ENCODE measurements at regions not wholly inside any gene's neighbourhood (a gene's known extent, or its start where the extent isn't known, plus 50 kb on each side); places are given as distances from the start of the nearest gene placed in this dataset.

DNA sequence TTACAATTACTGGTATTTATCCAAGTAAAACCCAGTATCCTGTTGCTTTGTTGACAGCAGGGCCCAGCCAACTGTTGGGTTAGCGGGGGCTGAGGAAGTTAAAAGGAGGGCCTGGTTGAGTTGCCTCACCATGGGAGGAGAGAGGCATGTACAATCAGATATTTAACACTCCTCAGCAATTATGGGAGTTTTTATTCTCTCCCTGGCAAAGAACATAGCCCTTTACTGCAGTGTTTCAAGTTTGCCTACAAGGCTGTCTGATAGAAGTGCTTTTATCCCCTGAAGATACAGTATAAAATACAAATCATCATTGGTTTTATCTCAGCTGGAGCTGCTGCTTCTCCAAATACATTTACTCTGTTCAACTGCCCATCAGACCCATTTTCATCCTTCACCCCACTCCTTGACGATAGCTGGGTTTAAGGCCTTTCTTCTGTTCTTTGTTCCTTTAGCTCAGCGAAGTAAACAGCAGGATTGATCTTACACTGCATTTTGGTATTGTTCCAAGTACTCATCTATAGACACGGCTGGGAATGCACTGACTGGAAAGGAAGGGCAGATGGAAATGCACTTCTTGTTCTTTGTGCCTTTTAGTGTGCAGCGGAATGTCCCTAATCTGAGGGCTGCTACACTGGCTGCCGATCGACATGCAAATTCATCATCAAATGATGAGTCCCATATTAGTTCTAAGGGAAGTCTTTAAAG, 402.5 kb upstream of the SPRED2 start:
- TF ChIP-seq, protein P1, sequence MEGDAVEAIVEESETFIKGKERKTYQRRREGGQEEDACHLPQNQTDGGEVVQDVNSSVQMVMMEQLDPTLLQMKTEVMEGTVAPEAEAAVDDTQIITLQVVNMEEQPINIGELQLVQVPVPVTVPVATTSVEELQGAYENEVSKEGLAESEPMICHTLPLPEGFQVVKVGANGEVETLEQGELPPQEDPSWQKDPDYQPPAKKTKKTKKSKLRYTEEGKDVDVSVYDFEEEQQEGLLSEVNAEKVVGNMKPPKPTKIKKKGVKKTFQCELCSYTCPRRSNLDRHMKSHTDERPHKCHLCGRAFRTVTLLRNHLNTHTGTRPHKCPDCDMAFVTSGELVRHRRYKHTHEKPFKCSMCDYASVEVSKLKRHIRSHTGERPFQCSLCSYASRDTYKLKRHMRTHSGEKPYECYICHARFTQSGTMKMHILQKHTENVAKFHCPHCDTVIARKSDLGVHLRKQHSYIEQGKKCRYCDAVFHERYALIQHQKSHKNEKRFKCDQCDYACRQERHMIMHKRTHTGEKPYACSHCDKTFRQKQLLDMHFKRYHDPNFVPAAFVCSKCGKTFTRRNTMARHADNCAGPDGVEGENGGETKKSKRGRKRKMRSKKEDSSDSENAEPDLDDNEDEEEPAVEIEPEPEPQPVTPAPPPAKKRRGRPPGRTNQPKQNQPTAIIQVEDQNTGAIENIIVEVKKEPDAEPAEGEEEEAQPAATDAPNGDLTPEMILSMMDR (IDR thresholded peaks at IDR 0.05) = no peak
- no peak for TF ChIP-seq EZH2 (IDR thresholded peaks at IDR 0.05; ENCODE audit: borderline replicate concordance, insufficient read depth, low read depth, low read length, poor library complexity, severe bottlenecking)
- no peaks in the 10 kb centered on the region for H3K9me3 ChIP-seq (ENCODE audit: control extremely low read depth in 1 of 3, control insufficient read depth in 2 of 3, insufficient read depth in 1 of 3, low read length in 2 of 3)
- H2AFZ ChIP-seq (ENCODE audit: insufficient read depth, low read depth, low read length, poor library complexity, severe bottlenecking) = no peak overlapping the region
- H4K20me1 ChIP-seq (ENCODE audit: control insufficient read depth, insufficient read depth, low read length, poor library complexity, severe bottlenecking) = no peaks in the 10 kb centered on the region
- H3K9ac ChIP-seq (ENCODE audit: low read length) = no peak overlapping the region
- no peak overlapping the region for H3K27ac Mint-ChIP-seq
- H3K4me3 Mint-ChIP-seq = no peak overlapping the region
- H3K27ac ChIP-seq (ENCODE audit: low read length in 2 of 2) = no peak overlapping the region
- peaks cover 20% of the 10 kb centered on the region for H3K27me3 Mint-ChIP-seq
- ATAC-seq (ENCODE audit: low read depth) (no peak), DNase-seq (no peak)
- H3K9me3 Mint-ChIP-seq (ENCODE audit: insufficient read depth) = no peaks in the 10 kb centered on the region
- H3K4me1 ChIP-seq (ENCODE audit: control insufficient read depth in 2 of 2, insufficient read depth in 2 of 2, low read length in 2 of 2) = no peaks in the 10 kb centered on the region
- no peak overlapping the region for H3K4me3 ChIP-seq (ENCODE audit: control extremely low read depth in 1 of 5, extremely low read depth in 1 of 5, insufficient read depth in 1 of 5, low read depth in 2 of 5, low read length in 4 of 5)
- no peaks in the 10 kb centered on the region for H3K36me3 ChIP-seq (replicated peaks in 1 of 2; ENCODE audit: control extremely low read depth in 1 of 2, control insufficient read depth in 1 of 2, extremely low read depth in 1 of 2, insufficient read depth in 2 of 2, low read length in 1 of 2)
- intact Hi-C loops (cut with micrococcal nuclease) = no loop called here
- WGBS (ENCODE audit: insufficient coverage) = 94% methylated on average over 4 of the region's 7 CpGs
- POLR2A ChIA-PET = no interaction called here
- H3K79me2 ChIP-seq (ENCODE audit: control insufficient read depth, insufficient read depth, low read length) = no peaks in the 10 kb centered on the region
- CTCF ChIA-PET = no interaction called here
- H3K4me1 Mint-ChIP-seq = no peaks in the 10 kb centered on the region
- H3K27me3 ChIP-seq (replicated peaks in 1 of 4; ENCODE audit: control extremely low read depth in 1 of 4, control insufficient read depth in 3 of 4, insufficient read depth in 4 of 4, low read length in 3 of 4) = no peaks in the 10 kb centered on the region
- H3K4me2 ChIP-seq (replicated peaks; ENCODE audit: low read depth, low read length, poor library complexity, severe bottlenecking) = no peak overlapping the region

- peaks cover 24% of the 10 kb centered on the region for H3K27me3 Mint-ChIP-seq
- Histone ChIP-seq H3K9ac (ENCODE audit: low read length) (no peak overlapping the region), H3K27me3 (replicated peaks in 1 of 4; ENCODE audit: control extremely low read depth in 1 of 4, control insufficient read depth in 3 of 4, insufficient read depth in 4 of 4, low read length in 3 of 4) (no peaks in the 10 kb centered on the region), H3K4me1 (ENCODE audit: control insufficient read depth in 2 of 2, insufficient read depth in 2 of 2, low read length in 2 of 2) (no peaks in the 10 kb centered on the region), H3K27ac (ENCODE audit: low read length in 2 of 2) (no peak overlapping the region), H3K79me2 (ENCODE audit: control insufficient read depth, insufficient read depth, low read length) (no peaks in the 10 kb centered on the region), H4K20me1 (ENCODE audit: control insufficient read depth, insufficient read depth, low read length, poor library complexity, severe bottlenecking) (no peaks in the 10 kb centered on the region), H2AFZ (ENCODE audit: insufficient read depth, low read depth, low read length, poor library complexity, severe bottlenecking) (no peak overlapping the region), H3K9me3 (ENCODE audit: control extremely low read depth in 1 of 3, control insufficient read depth in 2 of 3, insufficient read depth in 1 of 3, low read length in 2 of 3) (no peaks in the 10 kb centered on the region), H3K36me3 (replicated peaks in 1 of 2; ENCODE audit: control extremely low read depth in 1 of 2, control insufficient read depth in 1 of 2, extremely low read depth in 1 of 2, insufficient read depth in 2 of 2, low read length in 1 of 2) (no peaks in the 10 kb centered on the region), H3K4me3 (ENCODE audit: control extremely low read depth in 1 of 5, extremely low read depth in 1 of 5, insufficient read depth in 1 of 5, low read depth in 2 of 5, low read length in 4 of 5) (no peak overlapping the region), H3K4me2 (replicated peaks; ENCODE audit: low read depth, low read length, poor library complexity, severe bottlenecking) (no peak overlapping the region)
- ChIA-PET POLR2A (no interaction called here), CTCF (no interaction called here)
- ATAC-seq (ENCODE audit: low read depth) = no peak
- no peak overlapping the region for H3K27ac Mint-ChIP-seq
- TF ChIP-seq, protein P1 (IDR thresholded peaks at IDR 0.05) = no peak
- TF ChIP-seq EZH2 (IDR thresholded peaks at IDR 0.05; ENCODE audit: borderline replicate concordance, insufficient read depth, low read depth, low read length, poor library complexity, severe bottlenecking) = no peak
- H3K4me1 Mint-ChIP-seq = no peaks in the 10 kb centered on the region
- no peak overlapping the region for H3K4me3 Mint-ChIP-seq
- no peak for DNase-seq
- WGBS (ENCODE audit: insufficient coverage) = 94% methylated on average over 6 of the region's 6 CpGs
- H3K9me3 Mint-ChIP-seq (ENCODE audit: insufficient read depth) = no peaks in the 10 kb centered on the region
- intact Hi-C loops (cut with micrococcal nuclease) = no loop called here
Observed at GRCh38 chr2:65834062-65834461, 401.7 kb upstream of the SPRED2 start.

All from B cell (primary cell).